DND-41 (cell line): ENCODE measurements at regions not wholly inside any gene's neighbourhood (a gene's known extent, or its start where the extent isn't known, plus 50 kb on each side); places are given as distances from the start of the nearest gene placed in this dataset.

Experiments used
- ATAC-seq: fragments of 200-7000 bp; cut with Tn5 transposase; 3 replicates; pipeline ENCODE4 v1.9.1; 2021; ENCODE audit warnings: low read depth; ENCODE audit not compliant: insufficient read depth
- DNase-seq: peaks from one replicate; pipeline ENCODE4 v3.0.0-alpha.2; 2020
- H2AFZ ChIP-seq: 2 replicates; pipeline ENCODE4 v1.6.0; 2012; ENCODE audit warnings: low read depth, low read length
- H3K27ac ChIP-seq: 2 replicates; pipeline ENCODE4 v1.5.1; 2012; ENCODE audit warnings: low read length, inconsistent platforms
- H3K27me3 ChIP-seq: fragments of 200-600 bp; sonication (generic); 2 replicates; pipeline ENCODE4 v1.6.0; 2012; ENCODE audit warnings: low read length, mild to moderate bottlenecking, inconsistent platforms; ENCODE audit not compliant: insufficient read depth, poor library complexity
- H3K36me3 ChIP-seq: 2 replicates; pipeline ENCODE4 v1.5.1; 2012; ENCODE audit warnings: low read length, inconsistent platforms; ENCODE audit not compliant: insufficient read depth
- H3K4me1 ChIP-seq: 2 replicates; pipeline ENCODE4 v1.5.1; 2012; ENCODE audit warnings: mild to moderate bottlenecking, low read length; ENCODE audit not compliant: insufficient read depth
- H3K4me2 ChIP-seq: 2 replicates; pipeline ENCODE4 v1.6.0; 2012; ENCODE audit warnings: mild to moderate bottlenecking, moderate library complexity, low read length, inconsistent platforms; ENCODE audit not compliant: insufficient read depth
- H3K4me3 ChIP-seq, 2 experiments: fragments of 200-600 bp in 1 of 2; shearing (Covaris generic) in 1 of 2; 2 replicates each; pipeline ENCODE4 v1.5.1; 2012 to 2016; ENCODE audit warnings: inconsistent platforms in 2 of 2, low read length in 2 of 2, mild to moderate bottlenecking in 2 of 2, low read depth in 1 of 2, moderate library complexity in 1 of 2
- H3K79me2 ChIP-seq: 2 replicates; pipeline ENCODE4 v1.6.0; 2012; ENCODE audit warnings: low read length, inconsistent platforms; ENCODE audit not compliant: insufficient read depth
- H3K9ac ChIP-seq: 2 replicates; pipeline ENCODE4 v1.6.0; 2012; ENCODE audit warnings: low read depth, mild to moderate bottlenecking, inconsistent platforms, low read length, moderate library complexity
- H3K9me3 ChIP-seq: 2 replicates; pipeline ENCODE4 v1.5.1; 2012; ENCODE audit warnings: low read length, moderate library complexity, mild to moderate bottlenecking, inconsistent platforms; ENCODE audit not compliant: insufficient read depth, severe bottlenecking
- H4K20me1 ChIP-seq: 2 replicates; pipeline ENCODE4 v1.6.0; 2012; ENCODE audit warnings: low read length; ENCODE audit not compliant: insufficient read depth
- CTCF ChIP-seq: IDR thresholded peaks from 2 replicates; pipeline ENCODE4 v1.5.1; 2012; ENCODE audit warnings: borderline replicate concordance, low read length, moderate library complexity, mild to moderate bottlenecking; ENCODE audit not compliant: poor library complexity, severe bottlenecking; ENCODE audit errors: extremely low read depth
- EZH2 ChIP-seq: IDR thresholded peaks from 3 replicates; pipeline ENCODE4 v1.6.1; 2012; ENCODE audit warnings: borderline replicate concordance, low read depth, mild to moderate bottlenecking, moderate library complexity, low read length, inconsistent platforms; ENCODE audit not compliant: severe bottlenecking

GRCh38 chr2:239679755-239680154 is 278.9 kb upstream of the HDAC4 start:
- Histone ChIP-seq H3K27ac (no peak overlapping the region), H3K9me3 (peaks cover 4% of the 10 kb centered on the region), H3K79me2 (no peaks in the 10 kb centered on the region), H4K20me1 (no peaks in the 10 kb centered on the region), H2AFZ (no peak overlapping the region; the same call in 1 of the 2 replicates), H3K9ac (no peak overlapping the region), H3K27me3 (no peaks in the 10 kb centered on the region), H3K4me3 (no peak overlapping the region), H3K4me1 (no peaks in the 10 kb centered on the region), H3K4me2 (no peak overlapping the region), H3K36me3 (no peaks in the 10 kb centered on the region)
- ATAC-seq (no peak), DNase-seq (no peak)
- no peak for TF ChIP-seq CTCF
- TF ChIP-seq EZH2: no peak

GRCh38 chr2:239678666-239679296 is 278.0 kb upstream of the HDAC4 start:
- Histone ChIP-seq H3K79me2 (no peaks in the 10 kb centered on the region), H3K4me3 (no peak overlapping the region), H3K27ac (no peak overlapping the region), H2AFZ (no peak overlapping the region), H3K36me3 (no peaks in the 10 kb centered on the region), H3K9me3 (peaks cover 4% of the 10 kb centered on the region), H3K27me3 (no peaks in the 10 kb centered on the region), H4K20me1 (no peaks in the 10 kb centered on the region), H3K9ac (no peak overlapping the region), H3K4me2 (no peak overlapping the region), H3K4me1 (no peaks in the 10 kb centered on the region)
- TF ChIP-seq EZH2: no peak
- no peak for TF ChIP-seq CTCF
- no peak for ATAC-seq
- no peak for DNase-seq

- H3K79me2 ChIP-seq: no peaks in the 10 kb centered on the region
- no peaks in the 10 kb centered on the region for H4K20me1 ChIP-seq
- DNase-seq: no peak
- no peaks in the 10 kb centered on the region for H3K36me3 ChIP-seq
- H3K9me3 ChIP-seq: peaks cover 3% of the 10 kb centered on the region
- no peak overlapping the region for H3K27ac ChIP-seq
- no peak overlapping the region for H3K4me3 ChIP-seq
- H3K9ac ChIP-seq: no peak overlapping the region
- TF ChIP-seq CTCF (no peak), EZH2 (no peak)
- H3K4me1 ChIP-seq: no peaks in the 10 kb centered on the region
- no peaks in the 10 kb centered on the region for H3K27me3 ChIP-seq
- ATAC-seq: no peak
- no peak overlapping the region for H2AFZ ChIP-seq
- H3K4me2 ChIP-seq: no peak overlapping the region
These were observed 277.3 kb upstream of the HDAC4 start for GRCh38 chr2:239678186-239678490.
